ENCODE measurements at regions not wholly inside any gene's neighbourhood (a gene's known extent, or its start where the extent isn't known, plus 50 kb on each side); places are given as distances from the start of the nearest gene placed in this dataset.

DNA sequence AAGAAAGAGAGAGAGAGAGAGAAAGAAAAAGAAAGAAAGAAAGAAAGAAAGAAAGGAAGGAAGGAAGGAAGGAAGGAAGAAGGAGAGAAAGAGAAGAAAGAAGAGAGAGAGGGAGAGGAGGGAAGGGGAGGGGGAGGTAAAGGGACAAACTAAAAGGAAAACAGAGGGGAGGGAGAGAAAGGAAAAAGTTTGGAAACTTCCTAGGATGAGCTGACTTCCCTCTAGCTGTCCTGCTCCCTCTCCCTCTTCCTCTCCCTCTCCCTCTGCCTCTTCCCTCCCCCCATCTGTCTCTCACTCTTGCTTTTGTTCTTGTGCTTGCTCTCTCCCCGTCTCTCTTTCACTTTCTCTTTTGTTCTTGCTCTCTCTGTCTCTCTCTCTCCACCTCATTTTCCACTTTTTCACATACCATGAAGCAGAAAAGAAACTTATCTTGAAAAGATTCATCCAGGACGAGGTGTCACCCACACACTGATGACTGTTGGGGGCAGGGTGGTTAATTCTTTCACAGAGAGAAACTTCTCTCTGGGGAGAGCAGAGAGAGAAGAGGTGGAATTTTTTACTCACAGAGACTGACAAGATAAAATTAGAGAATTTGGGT, 56.4 kb upstream of the DUSP22 start:
- TF ChIP-seq, protein P1, sequence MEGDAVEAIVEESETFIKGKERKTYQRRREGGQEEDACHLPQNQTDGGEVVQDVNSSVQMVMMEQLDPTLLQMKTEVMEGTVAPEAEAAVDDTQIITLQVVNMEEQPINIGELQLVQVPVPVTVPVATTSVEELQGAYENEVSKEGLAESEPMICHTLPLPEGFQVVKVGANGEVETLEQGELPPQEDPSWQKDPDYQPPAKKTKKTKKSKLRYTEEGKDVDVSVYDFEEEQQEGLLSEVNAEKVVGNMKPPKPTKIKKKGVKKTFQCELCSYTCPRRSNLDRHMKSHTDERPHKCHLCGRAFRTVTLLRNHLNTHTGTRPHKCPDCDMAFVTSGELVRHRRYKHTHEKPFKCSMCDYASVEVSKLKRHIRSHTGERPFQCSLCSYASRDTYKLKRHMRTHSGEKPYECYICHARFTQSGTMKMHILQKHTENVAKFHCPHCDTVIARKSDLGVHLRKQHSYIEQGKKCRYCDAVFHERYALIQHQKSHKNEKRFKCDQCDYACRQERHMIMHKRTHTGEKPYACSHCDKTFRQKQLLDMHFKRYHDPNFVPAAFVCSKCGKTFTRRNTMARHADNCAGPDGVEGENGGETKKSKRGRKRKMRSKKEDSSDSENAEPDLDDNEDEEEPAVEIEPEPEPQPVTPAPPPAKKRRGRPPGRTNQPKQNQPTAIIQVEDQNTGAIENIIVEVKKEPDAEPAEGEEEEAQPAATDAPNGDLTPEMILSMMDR (IDR thresholded peaks at IDR 0.05; ENCODE audit: low read depth, low read length): no peak
- TF ChIP-seq POLR2A (IDR thresholded peaks at IDR 0.05; ENCODE audit: extremely low read depth, insufficient read length): no peak
